ENCODE measurements at regions not wholly inside any gene's neighbourhood (a gene's known extent, or its start where the extent isn't known, plus 50 kb on each side); places are given as distances from the start of the nearest gene placed in this dataset.

- TF ChIP-seq POLR2A (IDR thresholded peaks at IDR 0.05; ENCODE audit: low read depth, low read length), result no peak
- DNase-seq (ENCODE audit: insufficient read length, low spot score) (no peak), FAIRE-seq (no peak)
Observed at GRCh38 chr13:85742355-85742754, 56.9 kb downstream of the SLITRK6 start.

- DNase-seq (ENCODE audit: insufficient read length, low spot score) (no peak), FAIRE-seq (no peak)
- TF ChIP-seq POLR2A (IDR thresholded peaks at IDR 0.05; ENCODE audit: low read depth, low read length), result no peak
Observed at GRCh38 chr13:85741017-85741416, 58.2 kb downstream of the SLITRK6 start.

- FAIRE-seq (peak; percentile 78), DNase-seq (ENCODE audit: insufficient read length, low spot score) (no peak)
- no peak for TF ChIP-seq POLR2A (IDR thresholded peaks at IDR 0.05; ENCODE audit: low read depth, low read length)
Observed at GRCh38 chr13:85738696-85739320, 60.4 kb downstream of the SLITRK6 start.

- DNase-seq (ENCODE audit: insufficient read length, low spot score) (no peak), FAIRE-seq (no peak)
- TF ChIP-seq POLR2A (IDR thresholded peaks at IDR 0.05; ENCODE audit: low read depth, low read length), result no peak
Observed at GRCh38 chr13:85737952-85738351, 61.3 kb downstream of the SLITRK6 start.

- no peak for TF ChIP-seq POLR2A (IDR thresholded peaks at IDR 0.05; ENCODE audit: low read depth, low read length)
- FAIRE-seq (no peak), DNase-seq (ENCODE audit: insufficient read length, low spot score) (no peak)
Observed at GRCh38 chr13:85729296-85729695, 69.9 kb downstream of the SLITRK6 start.

GRCh38 chr13:85728811-85729210 is 70.4 kb downstream of the SLITRK6 start:
- FAIRE-seq, result peak; percentile 20
- TF ChIP-seq POLR2A (IDR thresholded peaks at IDR 0.05; ENCODE audit: low read depth, low read length), result no peak
- no peak for DNase-seq (ENCODE audit: insufficient read length, low spot score)

- no peak for TF ChIP-seq POLR2A (IDR thresholded peaks at IDR 0.05; ENCODE audit: low read depth, low read length)
- FAIRE-seq (peak; percentile 27), DNase-seq (ENCODE audit: insufficient read length, low spot score) (no peak)
Observed at GRCh38 chr13:85725433-85725832, 73.8 kb downstream of the SLITRK6 start.

GRCh38 chr13:85724546-85725432 is 74.4 kb downstream of the SLITRK6 start:
- FAIRE-seq, result no peak
- DNase-seq (ENCODE audit: insufficient read length, low spot score), result no peak
- TF ChIP-seq POLR2A (IDR thresholded peaks at IDR 0.05; ENCODE audit: low read depth, low read length), result no peak

- FAIRE-seq (peak; percentile 15), DNase-seq (ENCODE audit: insufficient read length, low spot score) (no peak)
- TF ChIP-seq POLR2A (IDR thresholded peaks at IDR 0.05; ENCODE audit: low read depth, low read length), result no peak
Observed at GRCh38 chr13:85719749-85720148, 79.5 kb downstream of the SLITRK6 start.

GRCh38 chr13:85717921-85718320 is 81.3 kb downstream of the SLITRK6 start:
- no peak for TF ChIP-seq POLR2A (IDR thresholded peaks at IDR 0.05; ENCODE audit: low read depth, low read length)
- FAIRE-seq, result peak; percentile 11
- DNase-seq (ENCODE audit: insufficient read length, low spot score), result no peak

GRCh38 chr13:85710545-85710944 is 88.7 kb downstream of the SLITRK6 start:
- DNase-seq (ENCODE audit: insufficient read length, low spot score) (no peak), FAIRE-seq (no peak)
- no peak for TF ChIP-seq POLR2A (IDR thresholded peaks at IDR 0.05; ENCODE audit: low read depth, low read length)

GRCh38 chr13:85709721-85710120 is 89.5 kb downstream of the SLITRK6 start:
- DNase-seq (ENCODE audit: insufficient read length, low spot score) (no peak), FAIRE-seq (peak; percentile 45)
- no peak for TF ChIP-seq POLR2A (IDR thresholded peaks at IDR 0.05; ENCODE audit: low read depth, low read length)

GRCh38 chr13:85709072-85709471 is 90.1 kb downstream of the SLITRK6 start:
- no peak for TF ChIP-seq POLR2A (IDR thresholded peaks at IDR 0.05; ENCODE audit: low read depth, low read length)
- FAIRE-seq (no peak), DNase-seq (ENCODE audit: insufficient read length, low spot score) (no peak)

GRCh38 chr13:85700906-85701305 is 98.3 kb downstream of the SLITRK6 start:
- TF ChIP-seq POLR2A (IDR thresholded peaks at IDR 0.05; ENCODE audit: low read depth, low read length), result no peak
- FAIRE-seq (no peak), DNase-seq (ENCODE audit: insufficient read length, low spot score) (no peak)

- FAIRE-seq (peak; percentile 11), DNase-seq (ENCODE audit: insufficient read length, low spot score) (no peak)
- no peak for TF ChIP-seq POLR2A (IDR thresholded peaks at IDR 0.05; ENCODE audit: low read depth, low read length)
Observed at GRCh38 chr13:85698256-85698655, 101.0 kb downstream of the SLITRK6 start.
